ENCODE measurements at regions not wholly inside any gene's neighbourhood (a gene's known extent, or its start where the extent isn't known, plus 50 kb on each side); places are given as distances from the start of the nearest gene placed in this dataset.

GRCh38 chr3:194277104-194277785 is 73.9 kb downstream of the CPN2 start:
- no peak for DNase-seq (ENCODE audit: low read depth in 1 of 2, low spot score in 1 of 2)
- H3K27ac ChIP-seq (replicated peaks): no peak overlapping the region

GRCh38 chr3:194277786-194278130 is 73.4 kb downstream of the CPN2 start:
- no peak overlapping the region for H3K4me3 ChIP-seq (replicated peaks; ENCODE audit: insufficient read depth, low read length)
- no peaks in the 10 kb centered on the region for H3K27me3 ChIP-seq (ENCODE audit: insufficient read depth, poor library complexity, severe bottlenecking)
- no peak overlapping the region for H3K27ac ChIP-seq (replicated peaks)
- no peak for TF ChIP-seq POLR2AphosphoS5 (IDR thresholded peaks at IDR 0.05; ENCODE audit: low read depth)
- TF ChIP-seq GABPA (IDR thresholded peaks at IDR 0.05; ENCODE audit: low read depth): no peak
- no peak for TF ChIP-seq CTCF (IDR thresholded peaks at IDR 0.05; ENCODE audit: insufficient read depth, low read length)
- TF ChIP-seq SPI1 (IDR thresholded peaks at IDR 0.05; ENCODE audit: borderline replicate concordance, low read depth): no peak
- no peak for TF ChIP-seq REST (IDR thresholded peaks at IDR 0.05; ENCODE audit: insufficient replicate concordance, low read depth)
- no peak for DNase-seq (ENCODE audit: low read depth in 1 of 2, low spot score in 1 of 2)

More at GRCh38 chr3:194277104-194277785, 73.9 kb downstream of the CPN2 start:
- H3K4me3 ChIP-seq (replicated peaks; ENCODE audit: insufficient read depth, low read length): no peak overlapping the region
- no peaks in the 10 kb centered on the region for H3K27me3 ChIP-seq (ENCODE audit: insufficient read depth, poor library complexity, severe bottlenecking)
- TF ChIP-seq REST (IDR thresholded peaks at IDR 0.05; ENCODE audit: insufficient replicate concordance, low read depth) (no peak), CTCF (IDR thresholded peaks at IDR 0.05; ENCODE audit: insufficient read depth, low read length) (no peak), POLR2AphosphoS5 (IDR thresholded peaks at IDR 0.05; ENCODE audit: low read depth) (no peak), SPI1 (IDR thresholded peaks at IDR 0.05; ENCODE audit: borderline replicate concordance, low read depth) (no peak)

GRCh38 chr3:194278186-194278845 is 72.8 kb downstream of the CPN2 start:
- TF ChIP-seq CTCF (IDR thresholded peaks at IDR 0.05; ENCODE audit: insufficient read depth, low read length) (no peak), POLR2AphosphoS5 (IDR thresholded peaks at IDR 0.05; ENCODE audit: low read depth) (no peak), GABPA (IDR thresholded peaks at IDR 0.05; ENCODE audit: low read depth) (no peak), SPI1 (IDR thresholded peaks at IDR 0.05; ENCODE audit: borderline replicate concordance, low read depth) (no peak), REST (IDR thresholded peaks at IDR 0.05; ENCODE audit: insufficient replicate concordance, low read depth) (no peak)
- Histone ChIP-seq H3K27ac (replicated peaks) (no peak overlapping the region), H3K4me3 (replicated peaks; ENCODE audit: insufficient read depth, low read length) (no peak overlapping the region), H3K27me3 (ENCODE audit: insufficient read depth, poor library complexity, severe bottlenecking) (no peaks in the 10 kb centered on the region)
- no peak for DNase-seq (ENCODE audit: low read depth in 1 of 2, low spot score in 1 of 2)

Data from HL-60 (cell line).